ENCODE measurements at regions not wholly inside any gene's neighbourhood (a gene's known extent, or its start where the extent isn't known, plus 50 kb on each side); places are given as distances from the start of the nearest gene placed in this dataset.
"Not testable (repeated sequence)": the region's sequence is repeated elsewhere in the genome, so short reads cannot be mapped to it uniquely, and the experiment has no call there.

GRCh38 chr1:185517301-185517700 is 200.3 kb upstream of the IVNS1ABP start:
- H3K9me3 ChIP-seq (replicated peaks; ENCODE audit: control insufficient read depth, insufficient read depth, low read length); H3K4me3 ChIP-seq (replicated peaks in 1 of 3; ENCODE audit: insufficient read depth in 1 of 3, low read depth in 1 of 3, low read length in 3 of 3); H3K79me2 ChIP-seq (ENCODE audit: control insufficient read depth, insufficient read depth, low read length); FAIRE-seq; H4K20me1 ChIP-seq (replicated peaks; ENCODE audit: control insufficient read depth, extremely low read depth, insufficient read depth, low read length); intact Hi-C loops (cut with micrococcal nuclease); CTCF ChIA-PET; POLR2A ChIA-PET; dilution Hi-C loops (cut with MboI; ENCODE audit: extremely low pct_ligation_motif_present, low sequenced_read_pairs); H3K27me3 ChIP-seq (ENCODE audit: control insufficient read depth in 2 of 2, insufficient read depth in 2 of 2, low read length in 2 of 2); BruUV-seq (replicated peaks); H3K9me1 ChIP-seq (replicated peaks; ENCODE audit: control insufficient read depth, extremely low read depth, insufficient read depth, low read length); H2AFZ ChIP-seq (ENCODE audit: low read depth, low read length); H3K9ac ChIP-seq (replicated peaks; ENCODE audit: extremely low read depth, insufficient read depth, low read length); H3K36me3 ChIP-seq (ENCODE audit: control insufficient read depth in 2 of 2, extremely low read depth in 1 of 2, insufficient read depth in 2 of 2, low read length in 2 of 2); DNase-seq (ENCODE audit: low read depth, low spot score); H3K4me1 ChIP-seq (ENCODE audit: control insufficient read depth, extremely low read depth, insufficient read depth, low read length); H3K4me2 ChIP-seq (ENCODE audit: insufficient read depth, low read length); H3K27ac ChIP-seq (ENCODE audit: insufficient read depth, low read depth, low read length): not testable (repeated sequence)

GRCh38 chr1:185515696-185516095 is 198.7 kb upstream of the IVNS1ABP start:
- no peak for FAIRE-seq
- H3K27me3 ChIP-seq (ENCODE audit: control insufficient read depth in 2 of 2, insufficient read depth in 2 of 2, low read length in 2 of 2), result no peaks in the 10 kb centered on the region
- no peak overlapping the region for H3K4me2 ChIP-seq (ENCODE audit: insufficient read depth, low read length)
- ChIA-PET CTCF (no interaction called here), POLR2A (no interaction called here)
- no peaks in the 10 kb centered on the region for H4K20me1 ChIP-seq (replicated peaks; ENCODE audit: control insufficient read depth, extremely low read depth, insufficient read depth, low read length)
- no peaks in the 10 kb centered on the region for H3K9me3 ChIP-seq (replicated peaks; ENCODE audit: control insufficient read depth, insufficient read depth, low read length)
- no peak overlapping the region for H2AFZ ChIP-seq (ENCODE audit: low read depth, low read length)
- intact Hi-C loops (cut with micrococcal nuclease) (no loop called here), dilution Hi-C loops (cut with MboI; ENCODE audit: extremely low pct_ligation_motif_present, low sequenced_read_pairs) (no loop called here)
- H3K79me2 ChIP-seq (ENCODE audit: control insufficient read depth, insufficient read depth, low read length), result no peaks in the 10 kb centered on the region
- no peak overlapping the region for H3K4me3 ChIP-seq (replicated peaks in 1 of 3; ENCODE audit: insufficient read depth in 1 of 3, low read depth in 1 of 3, low read length in 3 of 3)
- no peak overlapping the region for H3K9ac ChIP-seq (replicated peaks; ENCODE audit: extremely low read depth, insufficient read depth, low read length)
- no peak overlapping the region for H3K27ac ChIP-seq (ENCODE audit: insufficient read depth, low read depth, low read length)
- no peaks in the 10 kb centered on the region for H3K36me3 ChIP-seq (ENCODE audit: control insufficient read depth in 2 of 2, extremely low read depth in 1 of 2, insufficient read depth in 2 of 2, low read length in 2 of 2)
- no peak for DNase-seq (ENCODE audit: low read depth, low spot score)
- no peaks in the 10 kb centered on the region for H3K9me1 ChIP-seq (replicated peaks; ENCODE audit: control insufficient read depth, extremely low read depth, insufficient read depth, low read length)
- TF ChIP-seq MAX (IDR thresholded peaks at IDR 0.05; ENCODE audit: insufficient read depth, insufficient read length), result no peak
- TF ChIP-seq POLR2A (IDR thresholded peaks at IDR 0.05; ENCODE audit: low read depth, low read length), result no peak
- no peak for TF ChIP-seq MYC (IDR thresholded peaks at IDR 0.05; ENCODE audit: low read depth, low read length)
- no peak for TF ChIP-seq GATA2 (IDR thresholded peaks at IDR 0.05; ENCODE audit: insufficient read depth, insufficient read length, low read depth, low read length)
- TF ChIP-seq EZH2 (IDR thresholded peaks at IDR 0.05; ENCODE audit: borderline replicate concordance, low read depth, low read length, severe bottlenecking), result no peak
- TF ChIP-seq FOS (IDR thresholded peaks at IDR 0.05; ENCODE audit: borderline replicate concordance, insufficient read depth, low read length), result no peak
- TF ChIP-seq CTCF (IDR thresholded peaks at IDR 0.05; ENCODE audit: extremely low read depth in 1 of 2, insufficient read depth in 1 of 2, low read depth in 1 of 2, low read length in 2 of 2), result no peak
- no peak for TF ChIP-seq JUN (IDR thresholded peaks at IDR 0.05; ENCODE audit: borderline replicate concordance, insufficient read depth, insufficient read length, low read depth)
- TF ChIP-seq POLR2AphosphoS5 (IDR thresholded peaks at IDR 0.05; ENCODE audit: insufficient read depth, low read depth, low read length), result no peak
- H3K4me1 ChIP-seq (ENCODE audit: control insufficient read depth, extremely low read depth, insufficient read depth, low read length), result peaks cover 8% of the 10 kb centered on the region
- BruUV-seq (replicated peaks), result no TSS peak

Measured in endothelial cell of umbilical vein (primary cell).